WTC11 (cell line): ENCODE measurements at regions not wholly inside any gene's neighbourhood (a gene's known extent, or its start where the extent isn't known, plus 50 kb on each side); places are given as distances from the start of the nearest gene placed in this dataset.

ENCODE experiments used
- ATAC-seq: fragments of 200-7000 bp; cut with Tn5 transposase; 2 replicates; pipeline ENCODE4 v1.10.0; 2021; ENCODE audit warnings: mild to moderate bottlenecking, moderate library complexity
- CTCF ChIA-PET: fragments of 300-600 bp; sonication (Branson Sonifier 250); formaldehyde crosslinking; loops from one replicate; lab custom pipeline; 2021; ENCODE audit warnings: antibody characterized with exemption; lab: Charles Lee
- POLR2A ChIA-PET: fragments of 350-600 bp; sonication (Branson Sonifier 250); formaldehyde crosslinking; loops from one replicate; lab custom pipeline; 2021; ENCODE audit warnings: antibody characterized with exemption; lab: Charles Lee
- DNase-seq: peaks from one replicate; pipeline ENCODE4 v3.0.0; 2021; ENCODE audit warnings: low spot score
- H3K27ac Mint-ChIP-seq: 2 replicates; pipeline ENCODE4 v1.8.0; 2021; ENCODE audit warnings: mixed read lengths
- H3K27me3 Mint-ChIP-seq: 2 replicates; pipeline ENCODE4 v1.8.0; 2021; ENCODE audit warnings: low read depth, mild to moderate bottlenecking, moderate library complexity, mixed read lengths
- H3K36me3 Mint-ChIP-seq: 2 replicates; pipeline ENCODE4 v1.8.0; 2021; ENCODE audit warnings: mixed read lengths
- H3K4me1 Mint-ChIP-seq: 2 replicates; pipeline ENCODE4 v1.8.0; 2022; ENCODE audit warnings: mixed read lengths
- H3K4me3 Mint-ChIP-seq: 2 replicates; pipeline ENCODE4 v1.8.0; 2021; ENCODE audit warnings: mild to moderate bottlenecking, moderate library complexity, mixed read lengths
- H3K9me3 Mint-ChIP-seq: 2 replicates; pipeline ENCODE4 v1.8.0; 2021; ENCODE audit warnings: mixed read lengths
- AFF4 ChIP-seq: sonication (generic); formaldehyde crosslinking; IDR thresholded peaks from 2 replicates; pipeline ENCODE4 v1.8.1; 2023; ENCODE audit warnings: mild to moderate bottlenecking, missing genetic modification reagents, borderline replicate concordance
- ATF1 ChIP-seq: sonication (generic); formaldehyde crosslinking; IDR thresholded peaks from 2 replicates; pipeline ENCODE4 v1.8.1; 2023; ENCODE audit warnings: mild to moderate bottlenecking, moderate library complexity, missing genetic modification reagents
- CBFB ChIP-seq: sonication (generic); formaldehyde crosslinking; IDR thresholded peaks from 2 replicates; pipeline ENCODE4 v1.8.1; 2022; ENCODE audit warnings: mild to moderate bottlenecking, low read depth, missing genetic modification reagents
- CREB1 ChIP-seq: sonication (generic); formaldehyde crosslinking; IDR thresholded peaks from 2 replicates; pipeline ENCODE4 v1.8.0; 2023; ENCODE audit warnings: mild to moderate bottlenecking, missing genetic modification reagents
- ELF4 ChIP-seq: sonication (generic); formaldehyde crosslinking; IDR thresholded peaks from 2 replicates; pipeline ENCODE4 v1.8.1; 2022; ENCODE audit warnings: low read depth, mild to moderate bottlenecking, moderate library complexity, missing genetic modification reagents
- ESRRA ChIP-seq: sonication (generic); formaldehyde crosslinking; IDR thresholded peaks from 2 replicates; pipeline ENCODE4 v1.8.1; 2022; ENCODE audit warnings: mild to moderate bottlenecking, missing genetic modification reagents, borderline replicate concordance
- GABPB1 ChIP-seq: sonication (generic); formaldehyde crosslinking; IDR thresholded peaks from 2 replicates; pipeline ENCODE4 v1.8.1; 2023; ENCODE audit warnings: mild to moderate bottlenecking, missing genetic modification reagents
- GRHL2 ChIP-seq: fragments of 250-450 bp; sonication (Bioruptor Pico); IDR thresholded peaks from 2 replicates; pipeline ENCODE4 v1.8.0; 2022; ENCODE audit warnings: mild to moderate bottlenecking, moderate library complexity; ENCODE audit not compliant: insufficient replicate concordance, severe bottlenecking
- MAX ChIP-seq: sonication (generic); formaldehyde crosslinking; IDR thresholded peaks from 2 replicates; pipeline ENCODE4 v1.8.0; 2022; ENCODE audit warnings: mild to moderate bottlenecking, missing genetic modification reagents
- NFATC4 ChIP-seq: fragments of 250-450 bp; sonication (Bioruptor Pico); IDR thresholded peaks from 2 replicates; pipeline ENCODE4 v1.9.0; 2021; ENCODE audit warnings: mild to moderate bottlenecking
- PREB ChIP-seq: sonication (generic); formaldehyde crosslinking; IDR thresholded peaks from 2 replicates; pipeline ENCODE4 v1.8.1; 2022; ENCODE audit warnings: mild to moderate bottlenecking, missing genetic modification reagents, moderate library complexity, borderline replicate concordance
- RELA ChIP-seq: sonication (generic); formaldehyde crosslinking; IDR thresholded peaks from 2 replicates; pipeline ENCODE4 v1.8.1; 2022; ENCODE audit warnings: missing genetic modification reagents, mild to moderate bottlenecking, borderline replicate concordance
- ZNF425 ChIP-seq: fragments of 250-450 bp; sonication (Bioruptor Pico); conservative IDR thresholded peaks from 2 replicates; pipeline ENCODE4 v1.9.0; 2021; ENCODE audit warnings: mild to moderate bottlenecking
- ZNF512 ChIP-seq: sonication (generic); formaldehyde crosslinking; IDR thresholded peaks from 2 replicates; pipeline ENCODE4 v1.8.1; 2022; ENCODE audit warnings: missing genetic modification reagents, borderline replicate concordance
- ZNF532 ChIP-seq: fragments of 250-450 bp; sonication (Bioruptor Pico); IDR thresholded peaks from 2 replicates; pipeline ENCODE4 v1.9.0; 2021; ENCODE audit warnings: mild to moderate bottlenecking, borderline replicate concordance
- ZSCAN18 ChIP-seq: fragments of 250-450 bp; sonication (Bioruptor Pico); IDR thresholded peaks from 2 replicates; pipeline ENCODE4 v2.1.2; 2022; ENCODE audit warnings: mild to moderate bottlenecking, moderate library complexity

- DNase-seq, result no peak
- no peak overlapping the region for H3K4me3 Mint-ChIP-seq
- H3K36me3 Mint-ChIP-seq, result peaks cover 7% of the 10 kb centered on the region; the same call in 1 of the 2 replicates
- peaks cover 2% of the 10 kb centered on the region; the same call in 1 of the 2 replicates for H3K4me1 Mint-ChIP-seq
- POLR2A ChIA-PET, result no interaction called here
- H3K27me3 Mint-ChIP-seq, result no peaks in the 10 kb centered on the region
- TF ChIP-seq AFF4 (CRISPR knock-in tag) (no peak), MAX (no peak), CBFB (CRISPR knock-in tag) (no peak), ZNF425 (CRISPR knock-in tag) (no peak), ZNF532 (CRISPR knock-in tag) (no peak), RELA (CRISPR knock-in tag) (no peak), ATF1 (CRISPR knock-in tag) (no peak), ESRRA (CRISPR knock-in tag) (no peak), ZSCAN18 (no peak), ELF4 (CRISPR knock-in tag) (no peak), NFATC4 (CRISPR knock-in tag) (no peak), CREB1 (no peak), PREB (CRISPR knock-in tag) (no peak), ZNF512 (CRISPR knock-in tag) (no peak), GRHL2 (CRISPR knock-in tag) (no peak), GABPB1 (CRISPR knock-in tag) (no peak)
- TF ChIP-seq, all 79 proteins: peak for 0
- ATAC-seq, result no peak
- Mint-ChIP-seq H3K9me3 (peaks cover 21% of the 10 kb centered on the region), H3K27ac (no peak overlapping the region)
- CTCF ChIA-PET, result no interaction called here
Measured at GRCh38 chr10:10233229-10233628, 784.4 kb upstream of the CELF2 start.
